Mucosa of descending colon (tissue), 3 donors: ENCODE measurements at regions not wholly inside any gene's neighbourhood (a gene's known extent, or its start where the extent isn't known, plus 50 kb on each side); places are given as distances from the start of the nearest gene placed in this dataset.

Experiments used
- ATAC-seq: fragments of 200-7000 bp; cut with Tn5 transposase; one replicate; pipeline ENCODE4 v1.9.1; 2020; ENCODE audit warnings: mild to moderate bottlenecking, moderate library complexity
- DNase-seq, 3 donors: peaks; one replicate each; pipeline ENCODE4 v3.0.0-alpha.2; 2020
- H3K36me3 ChIP-seq: fragments of 200-600 bp; one replicate; pipeline ENCODE4 v1.8.0; 2021; ENCODE audit warnings: low read depth, mild to moderate bottlenecking
- H3K4me1 ChIP-seq: fragments of 200-600 bp; one replicate; pipeline ENCODE4 v1.8.0; 2021; ENCODE audit warnings: low read depth, mild to moderate bottlenecking
- H3K4me3 ChIP-seq: fragments of 200-600 bp; one replicate; pipeline ENCODE4 v1.8.0; 2021; ENCODE audit warnings: mild to moderate bottlenecking
- H3K9me3 ChIP-seq: fragments of 200-600 bp; one replicate; pipeline ENCODE4 v1.8.0; 2021; ENCODE audit warnings: mild to moderate bottlenecking
- CTCF ChIP-seq: fragments of 200-600 bp; IDR thresholded peaks from one replicate; pipeline ENCODE4 v1.8.0; 2022; ENCODE audit warnings: antibody characterized with exemption, mild to moderate bottlenecking
- intact Hi-C, 2 donors: fragments of 100-400 bp; cut with DNase I in 1 of 2; cut with micrococcal nuclease in 1 of 2; formaldehyde crosslinking; loops; one replicate each; pipeline versions ENCODE4 v1.11.0 to v1.11.1; 2022; cut with DNase I, micrococcal nuclease
- donor health status: DM: no; HTN: no; CAD: no; lungs with moderate emphysema.
- donor health status: DM: no; HTN: no; CAD: no.
- donor health status: DM: no; HTN: yes; CAD: no.

- no peak for TF ChIP-seq CTCF
- no peaks in the 10 kb centered on the region for H3K4me1 ChIP-seq
- intact Hi-C loops = no loop called here
- no peak overlapping the region for H3K4me3 ChIP-seq
- H3K36me3 ChIP-seq = no peaks in the 10 kb centered on the region
- ATAC-seq (no peak), DNase-seq (no peak)
- peaks cover 15% of the 10 kb centered on the region for H3K9me3 ChIP-seq
Observed at GRCh38 chr11:97428247-97428790, 1038.5 kb downstream of the JRKL start.

GRCh38 chr11:97430877-97431276 lies 1041.1 kb downstream of the JRKL start:
- intact Hi-C loops = no loop called here
- Histone ChIP-seq H3K9me3 (peaks cover 4% of the 10 kb centered on the region), H3K4me3 (no peak overlapping the region), H3K4me1 (no peaks in the 10 kb centered on the region), H3K36me3 (no peaks in the 10 kb centered on the region)
- ATAC-seq = no peak
- DNase-seq = no peak
- TF ChIP-seq CTCF = no peak

- ATAC-seq (no peak), DNase-seq (no peak)
- Histone ChIP-seq H3K9me3 (peaks cover 5% of the 10 kb centered on the region), H3K4me3 (no peak overlapping the region), H3K36me3 (no peaks in the 10 kb centered on the region), H3K4me1 (no peaks in the 10 kb centered on the region)
- intact Hi-C loops = no loop called here
- TF ChIP-seq CTCF = no peak
Observed at GRCh38 chr11:97432926-97433325, 1043.1 kb downstream of the JRKL start.

GRCh38 chr11:97445561-97445960 lies 1055.7 kb downstream of the JRKL start:
- Histone ChIP-seq H3K36me3 (no peaks in the 10 kb centered on the region), H3K4me1 (no peaks in the 10 kb centered on the region), H3K9me3 (peaks cover 16% of the 10 kb centered on the region), H3K4me3 (no peak overlapping the region)
- ATAC-seq (no peak), DNase-seq (no peak)
- intact Hi-C loops = no loop called here
- no peak for TF ChIP-seq CTCF

GRCh38 chr11:97451441-97451840 lies 1061.6 kb downstream of the JRKL start:
- intact Hi-C loops = no loop called here
- Histone ChIP-seq H3K36me3 (no peaks in the 10 kb centered on the region), H3K9me3 (peaks cover 18% of the 10 kb centered on the region), H3K4me3 (no peak overlapping the region), H3K4me1 (no peaks in the 10 kb centered on the region)
- no peak for ATAC-seq
- no peak for TF ChIP-seq CTCF
- no peak for DNase-seq

GRCh38 chr11:97454988-97455387 lies 1065.2 kb downstream of the JRKL start:
- Histone ChIP-seq H3K4me3 (no peak overlapping the region), H3K36me3 (no peaks in the 10 kb centered on the region), H3K4me1 (no peaks in the 10 kb centered on the region), H3K9me3 (peaks cover 35% of the 10 kb centered on the region)
- DNase-seq (no peak), ATAC-seq (no peak)
- no peak for TF ChIP-seq CTCF
- intact Hi-C loops = no loop called here
